GM12892 (cell line): ENCODE measurements at regions not wholly inside any gene's neighbourhood (a gene's known extent, or its start where the extent isn't known, plus 50 kb on each side); places are given as distances from the start of the nearest gene placed in this dataset.

Experiments used
- POLR2A ChIP-seq: IDR thresholded peaks from 2 replicates; pipeline ENCODE4 v1.6.1; 2011; ENCODE audit warnings: low read depth, low read length, control low read depth
- POLR2AphosphoS5 ChIP-seq: IDR thresholded peaks from 2 replicates; pipeline ENCODE4 v1.6.1; 2011; ENCODE audit warnings: low read depth, low read length, control low read depth

DNA sequence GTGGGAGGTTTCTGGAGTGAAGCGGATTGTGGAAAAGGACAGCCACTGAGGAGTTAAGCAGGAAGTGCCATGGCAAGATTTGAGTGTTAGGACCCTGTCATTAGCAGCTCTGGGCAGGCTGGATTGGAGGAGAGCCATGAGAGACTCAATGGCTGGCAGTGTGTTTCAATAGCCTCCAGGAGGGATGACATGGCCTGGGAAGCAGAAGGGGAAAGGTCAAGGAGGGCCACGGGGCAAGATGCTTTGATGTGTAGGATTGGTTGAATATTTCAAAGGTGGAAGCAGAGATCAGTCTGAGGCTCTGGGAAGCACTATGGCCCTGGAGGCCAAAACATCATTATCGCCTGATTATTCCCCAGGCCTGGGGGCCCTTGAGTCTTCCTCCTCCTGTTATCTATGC lies 229.0 kb upstream of the HS6ST1 start:
- TF ChIP-seq POLR2AphosphoS5 (no peak), POLR2A (no peak)
